NCI-H446 treated with DMSO at 0.1 percent for 48 hours (cell line): ENCODE measurements at regions not wholly inside any gene's neighbourhood (a gene's known extent, or its start where the extent isn't known, plus 50 kb on each side); places are given as distances from the start of the nearest gene placed in this dataset.

ENCODE experiments used
- DNase-seq: peaks from one replicate; lab custom pipeline; 2025; lab: John Stamatoyannopoulos, UW

DNA sequence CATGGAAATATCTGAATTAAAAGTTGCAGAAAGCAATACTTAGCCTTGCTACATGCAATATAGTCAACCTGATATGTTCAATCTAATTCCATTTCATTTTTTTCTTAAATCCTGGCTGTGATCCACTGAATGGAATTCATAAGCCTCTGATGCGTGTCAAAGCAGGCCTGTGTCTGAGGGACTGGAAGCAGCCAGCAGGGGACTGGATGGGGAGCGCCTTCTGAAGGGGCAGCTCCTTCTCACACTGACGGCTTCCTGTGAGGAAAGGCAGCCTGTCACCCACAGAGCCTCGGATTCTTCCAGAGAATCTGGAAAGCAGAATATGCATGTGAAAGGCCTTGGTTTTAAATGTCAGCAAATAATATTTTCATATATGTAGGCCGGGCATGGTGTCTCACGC, 73.5 kb downstream of the KCNF1 start:
- DNase-seq: peak; percentile 5

DNA sequence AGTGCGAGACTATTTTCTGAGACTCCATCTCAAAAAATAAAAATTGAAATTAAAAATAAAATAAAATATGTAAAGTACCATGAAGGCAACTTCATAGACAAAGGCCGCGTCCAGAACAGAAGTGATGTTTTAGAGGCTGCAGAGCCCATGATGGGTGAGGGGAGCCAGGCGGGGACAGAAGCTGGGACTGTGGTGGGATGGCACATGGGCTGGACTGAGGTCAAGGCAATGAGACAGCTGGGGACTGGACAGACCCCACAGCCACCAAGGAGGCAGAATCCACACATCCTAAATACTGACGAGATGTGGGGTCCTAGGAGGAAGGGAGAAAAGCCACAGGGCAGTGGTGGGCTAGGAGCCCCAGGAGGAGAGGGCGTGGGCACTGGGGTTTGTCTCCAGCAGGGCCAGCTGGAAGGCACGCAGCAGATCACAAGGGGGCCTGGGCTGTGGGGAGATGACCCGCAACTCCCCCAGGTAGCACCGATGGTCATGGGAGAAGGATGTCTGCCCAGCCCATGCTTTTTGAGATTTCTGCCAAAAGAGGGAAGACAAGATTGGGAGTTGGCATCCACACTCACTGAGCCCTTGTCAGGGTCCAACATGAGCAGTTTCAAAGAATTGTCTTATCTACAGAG, 74.3 kb downstream of the KCNF1 start:
- DNase-seq: no peak

DNA sequence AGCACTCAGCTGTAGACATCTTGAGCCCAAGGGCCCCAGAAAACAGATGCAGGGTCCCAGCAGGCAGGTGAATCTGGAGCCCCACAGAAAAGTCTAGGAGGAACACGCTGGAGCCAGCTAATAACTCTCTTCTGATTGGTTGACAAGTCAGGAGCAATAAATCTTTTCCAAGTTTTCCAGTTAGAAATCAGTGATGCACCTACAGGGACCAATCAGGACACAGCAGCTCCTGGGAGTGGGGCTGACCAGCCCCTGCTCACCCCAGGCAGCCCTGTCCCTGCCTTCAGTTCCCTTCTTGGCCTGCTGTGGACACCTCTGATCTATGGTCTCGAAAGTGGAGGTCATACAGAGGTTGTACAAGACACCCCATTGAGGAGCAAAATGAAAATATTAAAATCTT, 75.7 kb downstream of the KCNF1 start:
- DNase-seq: no peak

DNA sequence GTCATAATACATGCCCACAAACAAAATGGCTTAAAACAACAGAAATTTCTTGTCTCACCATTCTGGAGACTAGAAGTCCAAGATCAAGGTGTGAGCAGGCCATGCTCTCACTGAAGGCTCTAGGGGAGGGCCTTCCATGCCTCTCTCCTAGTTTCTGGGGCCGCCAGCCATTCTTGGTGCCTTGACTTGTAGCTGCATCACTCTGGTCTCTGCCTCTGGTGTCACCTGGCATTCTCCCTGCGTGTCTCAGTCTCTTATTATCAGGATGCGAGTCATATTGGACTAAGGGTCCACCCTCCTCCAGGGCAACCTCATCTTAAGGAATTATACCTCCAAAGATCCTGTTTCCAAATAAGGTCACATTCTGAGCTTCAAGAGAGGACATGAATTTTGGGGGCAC, 76.1 kb downstream of the KCNF1 start:
- no peak for DNase-seq

DNA sequence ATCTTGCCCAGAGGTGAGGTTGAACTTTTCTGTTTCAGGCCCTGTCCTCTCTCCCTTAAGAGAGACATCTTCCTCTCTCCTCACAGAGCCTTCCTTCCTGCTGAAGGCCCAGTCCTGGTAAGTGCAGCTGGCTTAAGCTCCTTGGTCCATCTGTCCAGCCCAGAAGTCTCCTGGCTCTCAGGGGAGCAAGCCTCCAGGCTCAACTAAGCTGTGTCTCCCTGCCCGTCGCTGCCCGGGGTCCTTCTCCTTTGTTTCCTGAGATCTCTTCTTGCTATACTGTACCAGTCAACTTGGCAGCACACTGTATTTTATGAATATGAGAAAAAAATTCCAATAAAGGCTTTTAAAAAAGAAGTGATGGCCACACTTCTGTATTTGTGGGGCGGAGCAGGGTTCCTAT, 77.4 kb downstream of the KCNF1 start:
- no peak for DNase-seq

DNA sequence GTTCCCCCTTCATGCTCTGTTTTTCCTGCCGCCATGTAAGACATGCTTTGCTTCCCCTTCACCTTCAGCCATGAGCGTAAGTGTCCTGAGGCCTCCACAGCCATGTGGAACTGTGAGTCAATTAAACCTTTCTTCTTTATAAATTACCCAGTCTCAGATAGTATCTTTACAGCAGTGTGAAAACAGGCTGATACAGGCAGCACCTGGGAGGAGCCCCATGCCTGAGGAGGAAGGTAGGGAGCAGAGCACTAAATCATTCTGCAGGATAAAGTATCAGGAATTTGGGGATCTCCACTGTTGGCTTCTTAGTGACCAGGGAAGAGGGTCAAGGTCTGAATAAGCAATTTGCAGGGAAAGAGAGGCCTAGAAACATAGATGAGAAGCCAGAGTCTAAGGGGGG, 78.0 kb downstream of the KCNF1 start:
- DNase-seq: no peak

DNA sequence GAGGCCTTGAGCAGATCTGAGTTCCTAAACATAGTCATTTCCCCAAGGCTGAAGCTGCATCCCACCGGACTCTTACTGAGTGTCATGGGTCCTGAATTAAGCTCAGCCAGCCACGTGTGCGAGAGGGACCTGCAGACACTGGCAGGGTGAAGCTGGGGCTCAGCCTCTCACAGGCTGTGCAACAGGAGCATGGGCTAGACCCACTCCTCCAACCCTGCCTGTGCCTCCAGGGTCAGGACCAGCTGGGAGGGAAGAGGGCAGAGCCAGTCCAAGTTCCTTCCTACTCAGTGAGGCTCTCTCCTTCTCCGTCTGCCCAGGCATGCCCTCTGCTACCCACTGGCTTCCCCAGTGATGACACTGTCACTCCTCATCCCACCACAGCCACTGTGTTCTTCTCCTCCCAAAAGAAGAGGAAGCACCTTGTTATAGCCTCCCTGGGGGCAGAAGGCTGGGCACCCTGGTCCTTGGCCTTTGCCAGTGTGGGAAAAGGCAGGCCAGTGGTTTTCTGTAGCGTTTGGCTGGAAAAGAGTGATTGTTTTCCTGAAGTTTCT, 78.9 kb downstream of the KCNF1 start:
- no peak for DNase-seq

DNA sequence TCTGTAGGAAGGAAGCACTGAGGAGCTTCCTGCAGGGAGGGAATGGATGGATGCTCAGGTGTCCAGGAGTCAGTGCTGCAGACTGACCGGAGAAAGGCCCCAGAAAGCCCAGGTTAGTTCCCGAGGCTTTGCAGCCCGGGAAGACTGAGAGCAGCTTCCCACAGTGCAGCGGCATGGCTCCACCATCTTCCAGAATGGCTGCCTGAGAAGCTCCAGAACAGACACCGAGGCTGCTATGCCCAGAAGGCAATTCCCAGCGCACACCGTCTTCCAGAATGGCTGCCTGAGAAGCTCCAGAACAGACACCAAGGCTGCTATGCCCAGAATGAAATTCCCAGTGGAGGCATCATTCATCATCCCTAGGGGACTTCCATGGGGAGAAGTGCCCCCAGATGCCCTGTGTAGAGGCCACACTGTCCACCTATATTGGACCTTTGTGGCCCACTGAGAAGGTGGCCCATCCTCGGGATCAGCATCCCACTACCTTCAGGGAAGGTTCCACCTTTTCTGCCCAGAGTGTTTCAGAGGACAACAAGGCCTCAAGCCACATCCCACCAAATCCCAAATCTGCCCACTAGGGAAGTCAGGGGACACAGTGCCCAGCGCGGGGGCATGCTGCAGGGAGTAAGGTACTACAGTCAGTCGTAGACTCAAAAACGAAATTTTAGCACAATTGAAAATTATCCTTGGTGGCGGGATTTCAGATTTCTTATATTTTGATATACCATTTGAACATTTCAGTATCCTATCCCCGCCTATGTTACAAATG, 80.5 kb downstream of the KCNF1 start:
- no peak for DNase-seq

DNA sequence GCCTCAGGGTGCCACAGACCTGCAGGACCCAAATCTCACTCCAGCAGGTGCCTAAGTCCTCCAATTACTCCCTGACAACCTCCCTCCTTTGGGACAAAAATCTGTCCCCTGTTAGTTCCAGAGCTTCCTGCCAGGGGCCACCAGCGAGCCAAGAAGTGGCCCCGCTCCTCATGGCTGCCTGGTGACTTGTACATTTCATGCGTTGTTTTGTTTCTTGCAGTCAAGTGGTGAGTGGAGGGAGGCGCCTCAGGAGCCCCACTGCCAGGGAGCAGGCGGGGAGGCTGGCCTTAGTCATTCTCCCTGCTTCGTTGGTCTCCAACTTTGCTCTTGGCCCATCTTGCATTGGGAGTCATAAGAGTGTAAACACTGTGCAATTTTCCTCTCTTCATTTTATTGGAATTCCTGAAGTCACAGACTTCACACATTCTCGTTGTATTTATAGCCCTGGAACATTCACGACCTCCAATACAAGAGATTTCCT, 81.3 kb downstream of the KCNF1 start:
- DNase-seq: no peak

DNA sequence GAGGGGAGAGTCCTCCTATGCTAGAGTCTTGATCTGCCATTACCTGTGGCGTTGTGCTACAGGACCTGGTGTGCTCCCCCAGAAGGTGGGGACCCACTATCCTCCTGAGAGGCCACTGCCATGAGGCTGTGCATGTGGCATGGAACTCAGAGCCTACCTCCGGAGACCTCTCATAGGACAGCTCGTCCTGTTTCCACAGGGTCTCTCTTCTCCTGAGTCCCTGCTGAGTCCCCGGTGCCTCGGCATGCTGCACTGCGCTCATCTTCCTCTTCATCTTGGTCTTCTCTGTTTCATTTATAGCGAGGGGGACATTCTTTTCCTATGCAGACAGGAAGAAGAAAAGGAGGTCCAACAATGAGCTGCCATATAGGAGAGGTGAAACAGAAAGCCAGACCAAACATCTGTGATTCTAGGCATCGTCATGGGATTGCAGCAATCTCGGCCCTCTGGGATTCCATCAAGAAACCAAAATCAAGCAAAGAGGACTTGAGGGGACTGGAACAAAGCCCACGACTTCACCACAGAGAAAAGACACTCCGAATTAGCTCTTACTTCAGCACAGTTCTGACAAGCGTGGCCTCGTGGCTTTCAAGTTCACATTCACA, 83.7 kb downstream of the KCNF1 start:
- no peak for DNase-seq

DNA sequence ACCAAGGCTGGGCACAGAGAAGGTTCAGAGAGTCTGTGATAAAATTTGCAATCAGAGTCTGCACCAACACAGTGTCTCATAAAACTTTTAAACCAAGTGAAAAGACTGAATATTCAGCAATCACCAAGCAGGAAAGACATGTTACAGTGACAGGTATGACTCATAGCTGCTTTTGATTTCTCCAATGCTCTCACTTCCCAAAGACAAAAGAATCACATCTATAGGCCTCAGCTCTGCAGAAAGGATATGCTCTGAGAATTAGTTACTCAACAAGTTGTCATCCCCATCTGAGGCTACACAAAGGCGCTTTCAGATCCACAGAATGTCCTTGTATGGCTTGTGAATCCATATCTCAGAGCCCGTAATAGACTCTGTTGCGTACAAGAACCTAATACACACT, 92.5 kb downstream of the KCNF1 start:
- no peak for DNase-seq

DNA sequence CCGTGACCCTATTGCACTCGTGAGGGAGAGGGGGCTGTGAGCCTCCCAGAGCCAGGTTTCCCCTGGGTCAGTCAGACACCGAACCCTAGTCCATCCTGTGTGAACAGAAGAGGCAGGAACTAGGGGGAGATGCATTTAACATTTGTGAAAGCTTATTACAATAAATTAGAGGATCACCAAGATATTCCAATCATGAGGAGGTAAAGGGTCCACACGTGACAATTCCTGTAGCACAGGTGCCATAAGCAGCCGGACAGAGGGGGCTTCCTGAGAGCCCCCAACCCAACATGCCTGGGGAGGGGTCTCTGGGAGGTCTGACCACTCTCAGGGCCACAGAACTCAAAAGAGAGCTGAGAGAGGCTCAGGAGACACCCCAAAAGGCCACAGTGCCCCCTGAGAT, 93.3 kb downstream of the KCNF1 start:
- DNase-seq: no peak

DNA sequence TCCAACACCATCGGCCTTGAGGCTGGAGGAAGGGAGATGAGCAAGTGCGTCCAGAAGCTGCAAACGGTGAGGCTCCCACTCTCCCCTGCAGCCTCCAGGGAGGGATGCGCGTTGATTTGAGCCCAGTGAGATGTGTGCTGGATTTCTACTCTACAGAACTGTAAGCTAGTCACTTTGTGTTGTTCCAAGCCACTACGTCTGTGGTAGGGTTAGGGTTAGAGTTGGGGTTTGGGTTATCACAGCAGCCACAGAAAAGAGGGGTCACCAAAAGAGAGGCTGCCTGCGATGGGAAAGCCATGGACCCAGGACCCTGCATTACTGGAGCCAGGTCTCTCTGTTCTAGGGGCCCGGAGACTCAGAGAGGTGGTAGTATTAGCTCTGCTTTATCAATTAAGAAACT, 94.5 kb downstream of the KCNF1 start:
- DNase-seq: no peak

DNA sequence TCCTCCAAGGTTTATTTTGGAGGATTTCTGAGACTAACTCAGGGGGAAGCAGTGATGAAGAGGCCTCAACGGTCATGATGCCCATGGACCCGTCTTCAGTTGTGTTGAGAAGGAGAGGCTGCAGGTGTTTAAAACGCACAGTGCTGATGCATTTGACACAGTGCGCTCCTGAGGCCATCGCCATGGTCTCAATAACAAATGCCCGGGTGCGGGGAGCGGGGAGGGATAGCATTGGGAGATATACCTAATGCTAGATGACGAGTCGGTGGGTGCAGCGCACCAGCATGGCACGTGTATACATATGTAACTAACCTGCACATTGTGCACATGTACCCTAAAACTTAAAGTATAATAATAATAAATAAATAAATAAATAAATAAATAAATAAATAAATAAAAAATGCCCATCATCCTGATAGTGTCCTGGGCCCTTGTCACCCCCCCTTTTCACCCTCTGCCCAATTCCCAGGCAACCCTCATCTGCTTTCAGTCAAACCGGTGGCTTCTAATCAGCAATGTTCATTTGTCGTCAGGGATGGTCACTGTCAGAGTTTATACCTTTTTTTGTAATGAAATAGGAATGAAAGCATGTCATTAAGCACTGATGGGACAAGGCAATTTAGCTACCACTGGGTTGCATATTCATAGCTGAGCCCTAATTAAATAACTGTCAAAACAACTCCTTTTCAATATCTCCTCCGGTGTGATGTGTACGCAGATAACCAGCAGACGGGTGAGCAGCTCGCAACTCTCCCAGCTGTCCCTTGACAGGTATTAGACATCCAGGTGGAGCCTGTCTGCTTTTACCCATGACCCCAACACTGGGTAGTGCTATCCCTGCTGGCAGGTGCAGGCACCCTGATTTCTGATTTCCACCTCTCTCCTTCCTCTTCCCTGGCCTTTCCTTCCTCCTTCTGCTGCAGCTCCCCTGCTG, 95.9 kb downstream of the KCNF1 start:
- DNase-seq: no peak

DNA sequence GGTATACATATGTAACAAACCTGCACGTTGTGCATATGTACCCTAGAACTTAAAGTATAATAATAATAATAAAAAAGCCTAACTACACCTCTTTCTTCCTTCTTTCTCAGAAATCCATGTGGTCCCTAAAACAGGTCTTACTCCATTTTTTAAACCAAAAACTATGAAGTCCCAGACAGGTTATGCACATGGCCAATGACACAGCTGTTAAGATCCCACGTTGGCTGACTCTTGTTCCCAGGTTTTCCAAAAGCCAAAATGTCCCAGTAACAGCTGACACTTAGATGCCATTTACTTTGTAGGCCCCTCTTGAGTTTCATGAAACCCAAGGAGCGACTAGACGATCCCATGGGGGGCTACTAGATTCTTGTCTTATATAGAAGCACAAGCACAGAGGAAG, 97.0 kb downstream of the KCNF1 start:
- no peak for DNase-seq

DNA sequence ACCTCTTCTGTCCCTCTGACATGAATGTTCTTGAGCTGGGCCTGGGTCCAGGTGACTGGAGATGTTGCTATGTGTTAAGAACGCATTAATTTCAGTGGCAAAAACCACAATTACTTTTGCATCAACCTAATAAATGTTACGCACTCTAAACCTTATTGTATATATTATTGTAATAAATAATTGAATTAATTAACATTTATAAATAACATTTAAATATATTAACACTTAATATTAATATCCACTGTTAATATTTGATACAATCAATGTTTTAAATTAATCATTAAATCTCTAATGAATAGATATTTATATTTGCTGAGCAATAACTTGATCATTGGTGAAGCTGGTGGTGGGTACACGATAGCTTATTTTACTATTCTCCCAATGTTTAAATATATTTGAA, 97.4 kb downstream of the KCNF1 start:
- DNase-seq: no peak

DNA sequence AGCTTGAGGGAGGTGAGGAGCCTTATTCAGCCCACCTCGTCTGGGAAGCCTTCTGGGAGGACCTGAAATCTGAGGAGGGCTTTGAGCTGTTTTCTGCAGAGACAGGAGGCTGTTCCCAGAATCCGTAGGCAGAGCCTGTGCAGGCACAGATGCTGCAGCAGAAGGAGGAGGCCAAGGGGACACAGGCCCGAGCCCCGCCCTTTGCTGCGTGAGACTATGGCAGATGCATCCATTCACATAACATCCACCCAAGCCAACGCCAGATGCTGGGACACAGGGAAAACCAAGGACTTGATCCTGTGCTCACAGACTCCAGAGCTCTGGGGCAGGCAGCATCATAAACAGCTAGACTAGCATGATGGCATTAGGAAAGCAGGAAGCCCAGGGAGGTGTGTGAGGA, 98.2 kb downstream of the KCNF1 start:
- peak; percentile 33 for DNase-seq

DNA sequence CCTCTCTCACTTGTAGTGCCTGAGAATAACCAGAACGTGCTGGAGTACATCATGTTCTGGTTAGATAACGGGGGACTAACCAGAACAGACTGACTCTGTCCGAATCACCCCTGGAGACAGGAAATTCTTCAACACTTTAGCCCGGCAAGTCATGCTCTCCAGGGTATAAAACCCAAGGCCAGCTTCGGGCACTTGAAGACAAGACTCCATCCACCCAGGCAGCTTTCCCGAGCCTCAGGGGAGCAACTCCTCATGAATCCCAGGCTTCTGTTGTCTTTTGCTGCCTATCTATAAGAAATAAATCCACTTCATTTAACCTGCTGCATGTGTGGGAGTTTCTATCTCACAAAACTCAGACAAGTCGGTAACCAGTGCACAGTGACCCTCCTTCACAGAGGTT, 99.6 kb downstream of the KCNF1 start:
- no peak for DNase-seq

DNA sequence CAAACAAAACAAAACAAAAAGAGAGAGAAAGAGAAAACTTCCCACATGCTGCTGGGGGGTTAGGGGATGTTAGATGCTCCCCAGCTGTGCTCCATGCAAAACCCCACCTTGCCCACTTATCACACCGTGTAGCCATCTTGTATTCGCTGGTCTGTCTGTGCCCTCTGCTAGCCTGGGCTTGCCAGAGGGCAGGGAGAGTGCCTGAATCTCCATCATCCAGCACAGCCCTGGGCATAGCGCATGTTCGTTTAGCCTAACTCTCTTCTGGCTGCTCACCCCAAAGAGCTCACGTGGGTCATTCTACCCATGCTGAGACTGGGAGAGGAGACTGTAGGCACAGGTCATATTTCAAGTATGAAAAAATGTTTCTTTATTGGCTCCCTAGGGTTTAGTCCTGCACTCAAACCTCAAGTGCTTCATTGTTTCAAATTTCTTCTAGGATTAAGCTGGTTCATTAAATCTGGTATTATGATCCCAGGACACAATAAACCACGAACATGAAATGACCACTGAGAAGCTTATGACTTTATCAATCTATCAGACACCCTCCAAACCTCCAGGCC, 100.5 kb downstream of the KCNF1 start:
- DNase-seq: no peak

DNA sequence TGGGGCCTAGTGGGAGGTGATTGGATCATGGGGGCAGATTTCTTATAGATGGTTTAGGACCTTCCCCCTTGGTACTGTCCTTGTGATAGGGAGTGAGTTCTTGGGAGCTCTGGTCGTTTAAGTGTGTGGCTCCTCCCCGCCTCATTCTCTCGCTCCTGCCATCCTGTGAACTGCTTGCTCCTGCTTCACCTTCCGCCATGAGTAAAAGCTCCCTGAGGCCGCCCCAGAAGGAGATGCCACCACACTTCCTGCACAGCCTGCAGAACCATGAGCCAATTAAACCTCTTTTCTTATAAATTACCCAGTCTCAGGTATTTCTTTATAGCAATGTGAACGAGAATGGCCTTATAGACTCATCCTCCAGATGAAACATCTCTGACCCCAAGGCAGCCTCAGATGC, 101.5 kb downstream of the KCNF1 start:
- no peak for DNase-seq

DNA sequence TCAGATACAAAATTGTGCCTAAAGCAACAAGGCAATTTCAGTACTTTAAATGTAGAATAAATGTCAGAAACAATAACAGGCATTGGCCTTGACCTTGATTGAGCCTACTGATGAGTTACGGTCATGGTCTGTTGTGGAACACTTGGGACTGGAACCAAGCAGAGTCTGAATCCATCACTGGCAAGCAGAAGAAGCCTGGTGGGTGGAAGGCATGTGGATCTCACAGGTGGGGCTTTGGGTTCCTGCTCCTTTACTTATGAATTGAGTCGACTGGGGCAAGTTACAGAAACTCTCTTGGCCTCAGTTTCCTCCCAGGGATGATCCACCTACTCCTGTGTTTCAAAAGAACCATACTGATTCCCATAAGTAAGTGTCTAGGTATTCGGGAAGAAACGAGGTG, 102.3 kb downstream of the KCNF1 start:
- DNase-seq: no peak
